HG03097 (cell line): ENCODE measurements at regions not wholly inside any gene's neighbourhood (a gene's known extent, or its start where the extent isn't known, plus 50 kb on each side); places are given as distances from the start of the nearest gene placed in this dataset.

ENCODE experiments used
- ATAC-seq: cut with Tn5 transposase; IDR thresholded peaks from one replicate; pipeline ENCODE4 v1.9.1; 2021; ENCODE audit not compliant: unreplicated experiment, low FRiP score

DNA sequence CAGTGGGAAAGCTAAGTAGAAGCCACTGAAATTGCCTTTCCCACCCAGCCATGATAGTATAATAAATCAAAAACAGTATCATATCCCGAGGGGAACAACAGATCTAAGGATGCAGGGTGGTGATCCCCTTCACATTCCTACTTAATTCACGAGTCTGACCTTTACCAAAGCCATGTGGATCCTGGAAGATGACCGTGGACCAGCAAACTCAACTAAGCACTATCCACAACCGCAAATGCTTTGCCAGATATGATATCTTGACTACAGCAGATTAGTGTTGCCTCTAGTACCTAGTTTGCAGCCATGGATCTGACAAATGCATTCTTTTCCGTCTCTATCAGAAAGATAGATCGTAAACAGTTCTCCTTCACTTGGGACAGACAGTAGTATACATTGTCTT is 67.3 kb upstream of the IL6 start:
- ATAC-seq, result no peak

DNA sequence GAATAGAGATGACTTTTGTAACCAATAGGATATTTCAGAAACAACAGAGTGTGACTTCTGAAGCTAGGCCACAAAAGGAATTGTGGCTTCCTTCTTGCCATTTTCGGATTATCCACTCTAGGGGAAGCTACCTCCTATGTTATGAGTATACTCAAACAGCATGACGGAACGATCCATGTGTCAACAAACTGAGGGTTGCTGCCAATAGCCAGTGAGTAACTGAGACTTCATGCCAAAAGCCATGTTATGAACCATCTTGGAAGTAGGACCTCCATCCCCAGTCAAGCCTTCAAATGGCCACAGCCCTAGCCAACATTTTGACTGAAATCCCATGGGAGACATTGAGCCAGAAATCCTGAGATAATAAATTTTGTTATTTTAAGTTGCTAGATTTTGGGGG is 69.0 kb upstream of the IL6 start:
- ATAC-seq, result no peak

DNA sequence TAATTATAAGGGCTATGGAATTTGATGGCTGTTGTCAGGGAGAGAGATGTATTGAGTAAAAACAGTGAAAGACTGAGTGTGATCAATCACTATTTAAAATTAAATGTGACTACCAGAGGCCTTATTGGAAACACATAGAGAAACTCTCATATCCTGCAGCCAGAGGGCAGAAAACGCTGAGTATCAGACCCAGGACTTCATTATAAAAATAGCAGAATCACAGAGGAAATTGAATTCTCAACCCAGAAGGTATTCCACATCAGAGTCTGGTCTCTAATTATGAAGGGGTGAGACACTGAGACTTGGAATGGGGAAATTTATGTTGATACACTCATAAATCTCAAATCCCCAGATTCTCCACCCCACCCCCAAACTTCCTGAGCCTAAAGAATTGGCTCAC is 69.5 kb upstream of the IL6 start:
- ATAC-seq, result no peak

DNA sequence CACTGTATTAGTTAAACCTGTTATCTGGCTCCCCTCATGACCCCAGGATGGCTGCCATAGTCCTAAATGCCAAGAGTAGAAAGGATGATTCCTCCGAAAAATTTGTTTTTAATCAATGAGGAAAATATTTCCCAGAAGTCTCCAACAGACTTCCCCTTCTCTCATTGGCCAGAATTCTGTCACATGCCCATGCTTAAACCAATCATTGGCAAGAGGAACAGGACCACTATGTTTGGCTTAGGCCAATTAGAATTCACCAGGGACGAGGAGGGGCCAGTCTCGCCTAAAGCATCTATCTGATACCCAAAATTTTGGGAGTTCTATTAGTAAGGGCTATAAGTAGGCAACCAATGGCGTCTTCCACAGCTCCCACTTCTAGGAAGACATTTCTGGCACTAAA is 71.2 kb upstream of the IL6 start:
- ATAC-seq, result no peak

DNA sequence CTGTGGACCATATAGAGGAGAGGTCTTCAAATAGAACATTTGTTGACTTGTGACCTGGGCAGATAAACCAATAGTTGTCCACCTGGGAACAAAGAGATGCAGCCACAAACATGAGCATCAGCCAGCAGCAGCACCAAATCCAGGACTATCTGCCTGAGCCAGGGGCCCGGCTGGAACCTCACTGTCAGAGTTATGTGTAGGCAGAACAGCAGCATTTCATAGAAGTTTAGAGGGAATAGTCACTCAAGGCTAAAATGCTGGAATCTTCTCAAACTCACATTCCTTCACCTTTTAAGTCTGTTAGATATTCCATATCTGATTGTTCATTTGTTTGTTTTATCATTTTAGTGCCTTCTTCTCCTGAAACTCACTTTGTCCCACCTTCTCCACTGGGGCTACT is 72.2 kb upstream of the IL6 start:
- no peak for ATAC-seq

DNA sequence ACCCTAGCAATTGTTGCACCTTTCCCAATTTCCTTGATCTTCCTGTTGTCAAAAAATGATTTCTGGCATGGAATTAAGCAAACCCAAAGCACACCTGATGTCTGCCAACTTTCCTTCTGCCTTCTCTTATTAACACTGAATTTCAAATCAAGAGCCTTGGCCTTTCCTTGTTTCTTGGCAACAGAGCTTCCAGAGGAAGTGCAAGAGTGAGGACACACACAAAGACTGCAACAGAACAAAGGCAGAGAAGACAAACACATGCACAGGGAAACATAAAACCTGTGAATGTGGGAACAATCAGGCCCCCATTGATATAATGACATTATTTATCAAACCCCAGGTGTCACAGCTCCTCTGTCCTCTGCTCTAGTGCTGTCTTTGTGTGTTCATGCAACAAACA is 73.0 kb upstream of the IL6 start:
- no peak for ATAC-seq

DNA sequence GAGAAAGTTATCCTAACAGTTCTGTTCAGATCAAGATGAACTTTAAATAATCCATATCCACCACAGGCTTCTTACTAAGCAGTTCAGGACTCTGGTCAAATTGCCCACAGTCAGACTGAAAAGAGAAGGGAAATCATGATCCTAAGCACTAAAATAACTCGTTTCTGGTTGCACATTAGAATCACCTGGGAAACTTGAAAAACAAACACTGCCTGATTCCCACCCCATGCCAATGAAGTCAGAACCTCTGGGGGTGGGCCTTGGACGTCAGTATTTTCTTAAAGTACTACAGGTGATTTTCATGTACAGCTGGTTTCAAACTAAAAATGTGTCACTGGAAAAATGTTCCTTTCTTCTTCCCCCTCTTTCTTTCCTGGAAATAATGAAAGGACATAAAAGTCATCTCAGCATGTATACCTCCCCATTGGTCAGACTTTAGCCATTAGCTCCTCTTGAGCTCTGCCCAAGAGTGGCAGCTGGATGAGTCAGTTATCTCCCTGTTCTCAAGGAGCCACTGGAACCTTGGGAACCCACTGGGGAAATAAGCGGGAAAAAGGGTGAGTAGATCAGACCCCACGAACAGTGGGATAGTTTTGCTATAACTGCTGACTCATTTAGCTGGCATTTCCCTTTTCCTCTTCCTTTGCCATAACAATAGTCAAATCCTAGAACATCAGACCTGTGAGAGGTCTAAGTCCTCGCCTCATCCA is 75.3 kb upstream of the IL6 start:
- no peak for ATAC-seq

DNA sequence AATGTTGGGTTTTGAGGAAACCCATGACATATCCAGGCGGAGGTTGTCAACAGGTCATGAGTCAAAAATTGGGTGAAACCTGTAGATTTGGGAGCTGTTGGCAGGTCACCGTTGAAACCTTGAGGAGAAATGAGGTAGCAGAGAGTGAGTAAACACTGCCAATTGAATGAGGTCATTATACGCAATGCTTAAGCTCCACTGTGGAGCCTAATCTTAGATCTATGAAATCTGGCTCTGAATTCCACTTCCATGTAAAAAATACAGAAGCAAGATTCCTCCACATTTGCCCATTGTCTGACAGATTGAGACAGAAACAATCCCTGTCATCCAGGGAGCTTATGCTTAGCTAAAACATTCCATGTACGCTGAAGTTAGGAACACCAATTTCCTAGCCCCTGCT is 76.0 kb upstream of the IL6 start:
- no peak for ATAC-seq

DNA sequence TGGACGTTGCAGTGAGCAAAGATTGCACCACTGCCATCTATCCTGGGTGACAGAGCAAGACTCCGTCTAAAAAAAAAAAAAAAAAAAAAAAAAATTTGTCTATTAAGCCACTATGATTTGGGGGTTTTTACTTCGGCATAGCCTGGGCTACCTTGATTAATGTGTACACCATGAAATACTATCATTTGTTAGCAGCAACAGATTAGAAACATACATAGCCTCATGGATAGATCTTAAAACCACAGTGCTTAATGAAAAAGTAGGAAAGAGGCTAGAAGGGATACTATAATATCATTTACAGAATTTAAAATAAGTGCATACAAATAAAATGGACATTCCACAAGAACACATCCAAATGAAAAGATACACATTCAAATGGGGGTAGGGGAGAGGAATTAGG is 77.3 kb upstream of the IL6 start:
- no peak for ATAC-seq

DNA sequence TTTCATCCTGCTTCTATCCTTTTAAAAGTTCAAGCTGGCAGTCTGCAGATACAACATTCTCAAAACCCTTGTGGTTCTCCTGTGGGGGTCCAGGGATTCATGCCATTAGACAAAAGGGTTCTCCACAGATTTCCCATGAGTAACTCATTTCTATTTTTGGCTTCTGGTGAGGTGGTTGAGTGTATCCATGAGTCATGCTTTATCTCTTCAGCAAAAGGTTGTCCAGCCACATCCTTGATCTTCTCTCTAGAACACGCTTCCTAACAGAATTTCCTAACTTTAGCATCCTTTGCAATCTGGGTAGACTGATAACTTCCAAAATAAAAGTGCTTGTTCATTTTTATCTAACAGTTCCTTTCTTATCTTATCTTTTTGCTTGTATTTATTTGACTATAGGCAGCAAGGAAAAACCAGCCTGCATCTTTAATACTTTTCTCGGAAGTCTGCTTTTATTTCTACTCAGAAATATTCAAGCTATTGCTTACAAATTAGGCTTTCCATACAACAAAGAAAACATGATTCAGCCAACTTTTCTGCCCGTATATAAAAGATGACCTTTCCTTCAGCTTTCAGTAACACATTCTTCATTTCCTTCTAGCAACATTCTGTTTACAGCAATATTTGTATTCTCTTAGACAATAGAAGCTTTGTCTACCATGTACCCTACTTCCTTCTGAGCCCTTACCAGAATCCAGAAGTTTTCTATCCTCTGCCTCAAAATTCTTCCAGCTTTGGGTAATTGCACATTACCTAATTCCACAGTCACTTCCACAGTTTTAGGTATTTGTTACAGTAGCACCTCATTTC is 79.3 kb upstream of the IL6 start:
- ATAC-seq, result no peak

DNA sequence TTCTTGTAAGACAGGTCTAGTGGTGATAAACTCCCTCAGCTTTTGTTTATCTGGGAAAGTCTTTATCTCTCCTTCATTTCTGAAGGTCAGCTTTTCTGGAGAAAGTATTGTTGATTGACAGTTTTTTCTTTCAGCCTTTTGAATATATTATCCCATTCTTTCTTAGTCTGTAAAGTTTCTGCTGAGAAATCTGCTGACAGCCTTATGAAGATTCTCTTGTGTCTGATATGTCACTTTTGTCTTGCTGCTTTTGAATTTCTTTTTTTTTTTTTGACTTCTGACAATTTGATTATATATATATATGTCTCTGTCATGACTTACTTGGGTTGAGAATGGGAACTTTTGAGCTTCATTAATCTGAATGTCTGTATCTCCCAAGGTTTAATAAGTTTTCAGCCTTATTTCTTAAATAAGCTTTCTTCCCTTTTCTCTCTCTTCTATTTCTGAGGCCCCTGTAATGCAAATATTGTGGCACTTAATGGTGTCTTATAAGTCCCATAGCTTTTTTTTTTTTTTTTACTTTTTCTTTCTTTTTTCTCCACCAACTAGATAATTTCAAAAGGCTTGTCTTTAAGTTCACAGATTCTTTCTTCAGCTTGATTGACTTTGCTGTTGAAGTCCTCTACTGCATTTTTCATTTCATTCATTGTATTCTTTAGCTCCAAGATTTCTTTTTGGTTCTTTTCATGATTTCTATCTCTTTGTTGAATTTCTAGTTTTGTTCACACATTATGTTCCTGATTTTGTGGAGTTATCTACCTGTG is 81.4 kb upstream of the IL6 start:
- no peak for ATAC-seq

DNA sequence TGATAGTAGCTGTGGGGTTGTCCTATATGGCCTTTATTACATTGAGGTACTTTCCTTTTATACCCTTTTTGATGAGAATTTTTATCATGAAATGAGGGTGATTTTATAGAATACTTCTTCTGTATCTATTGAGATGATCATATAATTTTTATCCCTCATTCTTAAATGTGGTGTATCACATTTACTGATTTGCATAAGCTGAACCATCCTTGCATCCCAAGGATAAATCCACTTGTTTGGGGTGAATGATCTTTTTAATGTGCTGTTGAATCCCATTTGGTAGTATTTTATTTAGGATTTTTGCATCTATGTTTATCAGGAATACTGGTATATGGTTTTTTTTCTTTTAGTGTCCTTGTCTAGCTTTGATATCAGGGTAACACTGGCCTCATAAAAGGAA is 84.5 kb upstream of the IL6 start:
- no peak for ATAC-seq

DNA sequence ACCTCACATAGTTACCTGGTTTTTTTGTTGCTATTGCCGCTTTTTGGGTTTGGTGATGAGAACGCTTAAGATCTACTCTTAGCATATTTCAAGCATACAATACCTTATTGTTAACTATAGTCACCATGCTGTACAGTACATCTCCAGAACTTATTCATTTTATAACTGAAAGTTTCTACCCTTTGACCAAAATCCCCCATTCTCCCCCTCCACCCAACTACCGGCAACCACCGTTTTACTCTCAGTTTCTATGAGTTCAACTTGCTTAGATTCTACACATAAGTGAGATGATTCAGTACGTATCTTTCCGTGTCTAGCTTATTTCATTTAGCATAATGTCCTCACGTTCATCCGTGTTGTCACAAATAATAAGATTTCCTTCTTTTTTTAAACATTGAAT is 86.7 kb upstream of the IL6 start:
- peak; percentile 96 for ATAC-seq

DNA sequence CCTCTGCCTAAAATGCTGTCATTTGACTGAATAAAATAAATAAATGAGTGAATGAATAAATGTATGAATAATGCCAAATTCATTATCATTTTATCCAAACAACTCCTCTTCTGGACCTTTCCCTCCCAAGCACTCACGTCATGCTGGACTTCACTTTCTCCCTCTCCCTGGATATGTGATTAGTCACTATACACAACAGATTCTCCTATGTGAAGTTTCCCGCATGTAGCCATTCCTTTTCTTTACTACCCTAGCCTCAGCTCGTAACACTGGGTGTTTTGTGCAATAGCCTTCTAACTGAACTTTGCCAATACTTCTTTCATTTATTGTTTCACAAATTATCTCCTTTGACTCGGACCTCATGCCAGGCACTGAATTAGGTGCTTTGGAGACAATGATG is 87.6 kb upstream of the IL6 start:
- no peak for ATAC-seq

DNA sequence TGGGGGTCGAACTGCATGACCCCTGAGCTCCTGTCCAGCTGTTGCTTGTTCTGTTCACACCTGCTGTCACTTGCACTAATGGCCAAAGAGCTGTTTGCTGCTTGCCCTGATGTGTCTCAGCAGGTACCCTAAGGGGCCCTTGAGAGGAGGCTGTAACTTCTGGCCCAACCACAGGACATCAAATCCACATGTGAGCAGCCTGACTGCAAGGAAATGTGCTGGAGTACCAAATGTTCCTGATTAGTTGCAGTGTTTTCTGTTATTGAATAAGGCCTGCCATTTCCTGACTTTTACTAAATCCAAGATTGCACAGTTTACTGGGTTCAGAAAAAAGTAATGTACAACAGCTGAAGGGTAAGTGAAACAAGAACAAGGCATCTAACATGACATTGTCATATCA is 91.7 kb upstream of the IL6 start:
- no peak for ATAC-seq

DNA sequence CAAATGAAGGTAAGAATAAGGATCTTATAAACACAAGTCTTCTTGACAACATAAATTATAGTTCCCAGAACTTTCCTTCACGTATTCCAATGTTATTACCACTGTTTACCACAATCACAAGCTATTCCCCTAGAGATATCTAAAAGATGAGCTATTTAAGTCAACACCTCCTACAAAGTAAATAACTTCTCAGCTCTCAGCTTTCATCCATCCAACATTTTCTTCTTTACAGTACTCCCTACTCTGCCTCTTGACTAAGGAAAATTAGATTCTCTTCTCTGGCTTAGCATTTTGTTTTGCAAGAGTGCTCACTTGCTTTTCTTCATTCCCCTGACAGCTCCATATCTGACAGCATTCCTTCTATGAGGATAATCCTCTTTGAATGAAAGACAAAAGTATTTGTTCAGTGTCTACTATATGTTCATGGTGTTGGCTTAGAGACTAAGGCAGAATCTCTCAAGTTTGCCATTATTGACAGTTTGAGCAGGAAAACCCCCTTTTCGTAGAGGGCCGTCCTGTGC is 93.0 kb upstream of the IL6 start:
- ATAC-seq, result no peak

DNA sequence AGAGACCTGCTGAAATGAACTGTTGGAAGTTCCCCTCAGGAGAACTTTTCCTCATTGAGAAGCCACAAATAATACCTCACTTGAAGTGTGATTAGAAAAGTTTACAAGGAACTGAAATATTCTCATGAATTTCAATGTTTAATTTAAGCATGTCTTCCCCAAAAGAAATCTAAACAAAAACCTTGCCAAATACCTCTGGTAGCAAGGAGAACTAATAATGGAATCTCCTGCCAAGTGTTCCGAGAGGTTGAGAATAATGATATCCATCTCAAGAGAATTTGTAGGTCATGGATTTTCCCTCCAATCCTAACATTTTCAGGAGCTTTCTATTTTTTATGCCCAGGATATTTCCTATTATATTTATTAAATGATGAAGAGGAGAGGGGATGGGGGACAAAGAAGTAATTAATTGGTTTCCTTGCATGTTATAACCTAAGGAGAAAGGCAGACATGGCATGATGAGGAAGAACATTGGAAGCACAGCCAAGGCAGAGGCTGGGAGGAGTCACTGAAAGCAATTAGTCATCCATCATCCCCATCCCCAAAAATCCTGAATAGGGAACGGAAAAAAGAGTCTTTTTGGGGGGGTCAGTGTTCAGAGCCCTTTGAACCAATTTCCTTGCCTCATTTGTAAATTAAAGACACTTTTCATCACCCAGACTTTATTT is 93.6 kb upstream of the IL6 start:
- ATAC-seq, result no peak

DNA sequence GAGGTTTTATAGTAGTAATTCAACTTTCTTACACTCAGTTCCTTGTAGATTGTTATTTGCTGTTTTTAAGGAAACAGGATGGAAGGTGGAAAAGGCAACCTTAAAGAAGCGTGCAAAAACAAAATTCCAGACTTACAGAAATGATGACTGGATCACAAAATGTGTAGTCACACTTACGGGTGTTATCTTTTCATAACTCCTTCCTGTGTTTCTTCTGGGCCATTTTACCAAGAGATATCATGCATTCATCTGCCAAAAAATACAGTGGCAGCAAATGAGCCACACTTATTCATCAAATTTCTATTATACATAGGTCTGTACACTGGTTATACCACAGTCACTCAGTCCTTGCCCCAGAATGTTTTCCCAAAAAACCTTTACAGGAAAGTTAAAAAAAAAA is 94.3 kb upstream of the IL6 start:
- ATAC-seq, result no peak

DNA sequence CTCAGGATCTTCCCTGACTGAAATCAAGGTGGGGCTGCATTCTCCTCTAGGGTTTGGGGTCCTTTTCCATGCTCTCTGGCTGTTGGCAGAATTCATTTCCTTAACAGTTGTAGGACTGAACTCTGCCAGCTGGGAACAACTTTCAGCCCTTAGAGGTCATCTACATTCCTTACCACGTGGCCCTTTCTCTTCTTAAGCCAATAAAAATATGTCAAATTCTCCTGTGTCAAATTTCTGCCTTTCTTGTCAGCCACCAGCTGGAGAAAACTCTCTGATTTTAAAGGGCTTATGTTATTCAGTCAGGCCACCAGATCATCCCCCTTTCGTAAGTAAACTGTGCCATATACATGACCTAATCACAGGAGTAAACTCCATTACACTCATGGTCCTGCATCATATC is 95.3 kb upstream of the IL6 start:
- no peak for ATAC-seq

DNA sequence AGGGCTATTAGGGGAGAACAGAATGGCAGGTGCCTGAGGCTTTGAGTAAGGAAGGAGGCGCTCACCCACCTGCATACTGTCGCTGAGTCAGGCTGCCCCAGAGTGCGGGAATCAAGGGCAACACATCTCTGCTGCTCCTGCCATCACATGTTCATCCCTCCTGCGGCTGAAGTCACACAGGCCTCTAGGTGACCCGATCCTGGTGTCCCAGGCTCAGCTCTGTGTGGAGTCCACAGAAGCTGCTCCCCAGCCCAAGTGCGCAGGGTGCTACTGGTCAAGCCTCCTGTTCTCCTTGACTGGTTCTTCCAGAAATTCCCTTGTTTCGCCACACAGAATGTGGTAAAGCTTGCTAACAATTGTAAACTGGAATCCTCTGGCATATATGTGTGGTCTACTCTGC is 96.9 kb upstream of the IL6 start:
- no peak for ATAC-seq

DNA sequence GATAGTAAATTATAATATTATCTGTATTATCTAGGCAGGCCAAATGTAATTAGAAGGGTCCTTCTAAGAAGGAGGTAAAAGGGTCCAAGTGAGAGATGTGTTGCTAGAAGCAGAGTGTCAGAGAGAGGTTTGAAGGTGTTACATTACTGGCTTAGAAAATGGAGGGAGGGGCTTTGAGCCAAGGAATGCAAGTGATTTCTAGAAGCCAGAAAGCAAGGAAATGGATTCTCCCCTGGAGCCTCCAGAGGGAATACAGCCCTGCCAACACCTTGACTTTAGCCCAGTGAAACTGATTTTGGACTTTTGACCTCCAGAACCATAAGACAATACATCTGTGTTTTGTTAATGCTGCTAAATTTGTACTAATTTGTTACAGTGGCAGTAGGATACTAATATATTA is 97.9 kb upstream of the IL6 start:
- no peak for ATAC-seq
